Cardiac fibroblast (primary cell): ENCODE measurements at regions not wholly inside any gene's neighbourhood (a gene's known extent, or its start where the extent isn't known, plus 50 kb on each side); places are given as distances from the start of the nearest gene placed in this dataset.

Source experiments
- DNase-seq, 2 donors: peaks; one replicate each; pipeline versions ENCODE4 v3.0.0 to v3.0.0-alpha.2; 2010; ENCODE audit warnings: low read depth in 2 of 2
- H3K4me3 ChIP-seq, 2 donors: replicated peaks in 1 of 2; 1 replicate in 1 of 2; 2 replicates in 1 of 2; pipeline ENCODE4 v1.5.1; 2011; ENCODE audit warnings: low read depth in 2 of 2, low read length in 2 of 2, mild to moderate bottlenecking in 2 of 2, moderate library complexity in 1 of 2
- TF ChIP-seq, protein P1 (sequence below): IDR thresholded peaks from one replicate; pipeline ENCODE4 v1.5.1; 2011; ENCODE audit warnings: low read depth, mild to moderate bottlenecking, low read length, inconsistent platforms

DNA sequence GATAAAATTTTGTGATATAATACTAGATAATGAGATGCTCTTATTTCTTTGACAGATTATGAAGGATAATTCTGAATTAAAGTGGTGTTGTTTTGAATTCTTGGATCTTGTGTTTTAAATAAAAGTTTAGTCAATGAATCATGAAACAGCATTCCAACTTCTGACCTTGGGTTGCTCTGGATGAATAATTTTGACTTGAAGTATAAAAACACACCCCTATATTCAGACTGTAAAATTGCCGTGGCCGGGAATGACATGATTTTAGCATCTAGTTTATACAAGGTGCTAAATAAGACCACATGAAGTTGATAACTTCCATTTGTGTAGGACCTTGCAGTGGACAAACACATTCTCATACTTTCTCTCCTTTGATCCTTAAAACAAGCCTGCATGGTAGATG, 67.2 kb upstream of the DAP start:
- DNase-seq = peak in 1 of 2 donors; percentile 66
- H3K4me3 ChIP-seq = no peak overlapping the region
- TF ChIP-seq, protein P1, sequence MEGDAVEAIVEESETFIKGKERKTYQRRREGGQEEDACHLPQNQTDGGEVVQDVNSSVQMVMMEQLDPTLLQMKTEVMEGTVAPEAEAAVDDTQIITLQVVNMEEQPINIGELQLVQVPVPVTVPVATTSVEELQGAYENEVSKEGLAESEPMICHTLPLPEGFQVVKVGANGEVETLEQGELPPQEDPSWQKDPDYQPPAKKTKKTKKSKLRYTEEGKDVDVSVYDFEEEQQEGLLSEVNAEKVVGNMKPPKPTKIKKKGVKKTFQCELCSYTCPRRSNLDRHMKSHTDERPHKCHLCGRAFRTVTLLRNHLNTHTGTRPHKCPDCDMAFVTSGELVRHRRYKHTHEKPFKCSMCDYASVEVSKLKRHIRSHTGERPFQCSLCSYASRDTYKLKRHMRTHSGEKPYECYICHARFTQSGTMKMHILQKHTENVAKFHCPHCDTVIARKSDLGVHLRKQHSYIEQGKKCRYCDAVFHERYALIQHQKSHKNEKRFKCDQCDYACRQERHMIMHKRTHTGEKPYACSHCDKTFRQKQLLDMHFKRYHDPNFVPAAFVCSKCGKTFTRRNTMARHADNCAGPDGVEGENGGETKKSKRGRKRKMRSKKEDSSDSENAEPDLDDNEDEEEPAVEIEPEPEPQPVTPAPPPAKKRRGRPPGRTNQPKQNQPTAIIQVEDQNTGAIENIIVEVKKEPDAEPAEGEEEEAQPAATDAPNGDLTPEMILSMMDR = no peak

DNA sequence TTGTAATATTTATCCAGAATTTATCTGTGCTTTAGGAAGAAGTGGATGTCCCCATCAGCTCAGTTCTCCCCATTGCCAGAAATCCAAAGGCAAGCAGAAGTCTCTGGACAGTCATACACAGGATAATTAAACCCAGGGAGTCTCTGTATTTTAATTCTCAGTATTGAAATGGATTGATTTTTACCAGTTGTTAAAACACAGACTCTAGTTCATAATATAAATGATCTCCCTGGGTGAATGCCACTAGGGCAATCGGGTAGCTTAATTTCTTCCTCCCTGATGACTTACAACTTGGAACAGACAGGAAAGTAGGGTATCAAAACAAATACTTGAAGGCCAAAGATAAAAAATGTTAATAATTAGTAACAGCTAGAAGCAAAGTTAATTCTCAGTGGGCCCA, 66.5 kb upstream of the DAP start:
- no peak overlapping the region for H3K4me3 ChIP-seq
- TF ChIP-seq, protein P1 = no peak
- no peak for DNase-seq

DNA sequence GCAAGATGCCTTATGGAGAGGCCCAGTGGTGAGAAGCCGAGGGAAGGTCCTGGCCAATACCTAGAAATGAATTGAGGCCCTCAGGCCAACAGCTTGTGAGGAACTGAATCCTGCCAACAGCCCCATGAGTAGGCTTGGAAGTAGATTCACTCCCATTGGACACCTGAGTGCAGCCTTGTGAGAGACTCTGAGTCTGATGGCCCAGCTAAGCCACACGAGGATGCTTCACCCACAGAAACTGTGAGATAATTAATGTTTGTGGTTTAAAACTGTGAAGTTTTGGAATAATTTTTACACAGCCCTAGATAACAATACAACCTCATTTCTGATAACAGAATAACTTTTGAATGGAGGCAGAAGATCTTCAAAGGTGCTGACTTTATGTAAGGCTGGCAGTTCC, 65.9 kb upstream of the DAP start:
- TF ChIP-seq, protein P1 = no peak
- DNase-seq = no peak
- H3K4me3 ChIP-seq = no peak overlapping the region

DNA sequence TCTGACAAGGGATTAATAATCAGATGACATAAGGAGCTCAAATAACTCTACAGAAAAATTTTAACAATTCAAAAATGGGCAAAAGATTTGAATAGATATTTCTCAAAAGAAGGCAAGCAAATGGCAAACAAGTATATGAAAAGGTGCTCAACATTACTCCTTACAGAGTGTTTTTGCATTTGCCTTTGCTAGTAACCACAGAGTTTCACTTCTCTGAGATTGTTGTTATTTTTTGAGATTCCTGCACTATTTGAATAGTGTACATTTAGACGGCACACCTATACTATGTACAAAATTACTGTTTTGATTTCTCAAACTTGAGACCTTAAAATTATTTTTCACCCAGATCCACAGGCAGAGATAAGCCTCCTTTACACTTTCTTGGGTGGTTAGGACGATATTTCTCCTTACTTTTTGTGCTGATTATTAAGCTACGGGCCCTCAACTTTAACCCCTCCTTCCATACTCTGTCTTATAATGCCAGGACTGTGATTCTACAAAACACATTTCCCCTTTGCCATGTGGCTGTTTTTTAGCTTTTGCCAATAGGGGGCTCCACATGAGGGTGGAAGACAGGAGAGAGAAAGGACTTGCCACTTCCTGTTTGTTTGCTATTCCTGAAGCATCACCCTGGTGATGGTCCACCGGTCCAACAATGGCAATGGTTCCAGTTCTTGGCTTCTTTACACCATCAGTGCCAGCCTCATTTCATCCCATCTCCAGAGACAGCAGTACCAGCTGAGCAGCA, 65.0 kb upstream of the DAP start:
- no peak overlapping the region for H3K4me3 ChIP-seq
- DNase-seq = no peak
- TF ChIP-seq, protein P1 = no peak

DNA sequence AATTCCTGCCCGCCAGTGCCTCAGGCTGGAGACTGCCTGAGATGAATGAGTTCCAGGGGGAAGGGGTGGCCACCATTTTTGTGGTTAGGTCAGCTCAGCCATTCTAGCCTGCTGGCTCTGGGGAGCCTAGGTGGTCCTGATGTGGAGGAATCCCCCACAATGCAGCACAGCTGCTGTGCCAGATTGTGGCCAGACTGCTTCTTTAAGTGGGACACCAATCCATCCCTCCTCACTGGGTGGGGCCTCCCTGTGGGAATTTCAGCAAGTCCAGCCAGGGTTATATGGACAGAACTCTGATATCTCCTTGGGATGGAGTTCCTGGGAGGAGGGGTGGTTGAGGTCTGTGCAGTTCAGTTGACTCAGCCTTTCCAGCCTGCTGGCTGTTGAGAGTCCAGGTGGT, 51.2 kb upstream of the DAP start:
- TF ChIP-seq, protein P1 = no peak
- no peak for DNase-seq
- no peak overlapping the region for H3K4me3 ChIP-seq
